GM19468 (cell line): ENCODE measurements at regions not wholly inside any gene's neighbourhood (a gene's known extent, or its start where the extent isn't known, plus 50 kb on each side); places are given as distances from the start of the nearest gene placed in this dataset.

ENCODE experiments used
- ATAC-seq: cut with Tn5 transposase; IDR thresholded peaks from one replicate; pipeline ENCODE4 v1.9.1; 2021; ENCODE audit warnings: mild to moderate bottlenecking, moderate library complexity, moderate number of reproducible peaks; ENCODE audit not compliant: unreplicated experiment; ENCODE audit errors: extremely low read depth

DNA sequence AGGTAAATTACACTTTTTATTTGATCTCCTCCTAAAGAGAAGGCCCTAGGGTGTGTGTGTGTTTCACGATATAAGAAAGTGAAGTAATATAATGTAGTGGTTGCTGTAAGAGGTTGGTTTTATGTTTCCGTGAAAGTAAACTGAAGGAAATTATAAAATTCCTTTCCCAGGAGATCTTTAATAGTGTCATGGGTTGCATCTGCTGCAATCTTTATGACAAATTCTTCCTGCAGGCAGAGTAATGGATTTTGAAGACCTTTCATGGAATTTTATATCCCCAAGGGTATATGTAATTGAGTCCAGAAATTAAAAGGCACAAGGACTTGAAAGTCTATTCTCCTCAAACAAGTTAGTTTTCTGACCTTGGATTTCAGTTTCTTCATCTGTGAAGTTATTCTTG, 538.6 kb downstream of the ANKRD50 start:
- no peak for ATAC-seq

DNA sequence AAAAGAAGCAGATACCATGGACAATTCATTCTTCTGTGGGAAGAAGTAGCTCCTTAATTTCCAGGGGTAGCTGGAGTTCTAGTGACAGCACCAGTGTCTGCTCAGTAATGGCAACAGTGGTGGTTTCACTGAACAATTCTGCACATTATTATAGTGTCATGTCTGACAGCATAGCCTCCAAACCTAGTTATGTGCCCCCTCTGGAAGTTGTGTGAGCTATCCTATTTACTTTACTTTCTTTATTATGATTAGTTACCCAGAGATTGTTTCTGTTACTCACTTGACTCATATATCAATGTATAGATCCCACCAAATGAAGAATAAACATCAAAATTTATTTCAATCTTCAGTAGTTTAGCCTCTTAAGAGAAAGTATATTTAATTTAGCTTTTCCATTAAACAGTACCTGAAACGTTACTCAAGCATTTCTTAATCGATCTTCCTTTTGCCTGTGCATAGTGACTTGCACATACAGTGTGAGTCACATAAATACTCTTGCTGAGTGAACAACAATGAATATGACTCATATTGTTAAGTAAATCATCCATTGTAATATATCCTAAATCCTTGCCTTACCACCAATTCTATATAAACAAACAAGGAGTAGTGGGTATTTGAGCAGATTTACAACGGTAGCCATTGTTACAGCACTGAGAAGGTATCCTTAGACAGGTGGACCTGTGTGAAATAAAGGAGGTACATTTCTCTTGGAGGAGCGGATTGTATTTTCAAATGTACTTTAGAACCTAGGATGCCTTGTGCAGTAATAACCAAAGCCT, 534.7 kb downstream of the ANKRD50 start:
- ATAC-seq, result no peak

DNA sequence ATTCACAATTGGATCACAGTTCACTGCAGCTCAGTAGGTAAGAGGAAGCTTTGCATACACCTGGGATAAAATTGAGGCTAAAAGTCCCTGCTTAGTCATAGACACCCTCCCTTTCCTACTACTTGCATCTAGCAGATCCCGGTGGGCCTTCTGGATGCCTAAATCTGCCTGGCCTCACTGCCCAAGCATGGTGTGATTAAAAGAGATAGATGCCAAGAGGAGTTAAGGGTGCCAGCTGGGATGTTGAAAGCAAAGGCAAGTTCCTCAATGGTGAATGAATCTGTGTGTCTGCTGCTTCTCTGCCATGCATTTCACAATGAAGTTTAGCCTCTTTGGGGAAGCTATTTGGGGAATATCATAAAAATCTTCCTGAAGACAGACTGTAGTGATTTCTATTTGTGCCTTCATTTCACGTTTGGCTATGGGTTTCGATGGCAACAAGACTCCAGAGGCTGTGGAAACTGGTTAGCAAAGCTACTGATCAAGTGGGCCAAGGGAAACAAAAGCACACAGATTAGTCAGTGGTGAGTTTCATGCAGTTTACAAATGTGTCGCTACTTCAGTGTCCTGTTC, 534.0 kb downstream of the ANKRD50 start:
- ATAC-seq, result no peak

DNA sequence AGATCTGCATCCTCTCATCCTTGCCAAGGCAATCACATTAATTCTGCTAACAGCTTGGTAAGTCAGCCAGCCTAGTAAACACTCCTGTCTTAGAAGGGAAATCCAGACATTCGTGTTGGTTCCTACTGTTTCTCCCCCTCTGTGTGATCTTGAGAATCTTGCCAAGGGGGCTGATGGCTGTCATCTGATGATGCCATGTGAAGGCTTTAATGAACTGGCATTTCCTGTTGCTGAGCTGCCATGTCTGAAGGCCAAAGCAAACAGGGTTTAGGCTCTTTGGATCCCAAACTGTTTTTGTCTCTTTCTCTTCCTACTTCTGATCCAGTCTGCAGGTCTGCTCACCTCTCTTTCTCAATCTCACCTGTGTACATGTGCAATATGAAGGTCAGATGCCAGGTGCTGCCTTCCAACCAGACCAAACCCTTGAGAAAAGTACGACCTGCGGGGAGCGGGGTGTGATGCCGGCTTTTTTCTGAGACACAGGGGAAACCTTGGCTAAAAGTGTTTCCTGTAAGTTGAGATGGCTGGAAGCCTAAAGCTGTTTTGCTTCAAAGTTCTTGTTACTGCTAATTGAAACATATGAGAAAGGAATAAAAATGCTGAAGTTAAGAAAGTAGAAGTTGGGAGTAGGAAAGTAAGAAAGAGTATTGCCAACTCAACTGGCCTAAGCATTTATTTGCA, 532.9 kb downstream of the ANKRD50 start:
- no peak for ATAC-seq

DNA sequence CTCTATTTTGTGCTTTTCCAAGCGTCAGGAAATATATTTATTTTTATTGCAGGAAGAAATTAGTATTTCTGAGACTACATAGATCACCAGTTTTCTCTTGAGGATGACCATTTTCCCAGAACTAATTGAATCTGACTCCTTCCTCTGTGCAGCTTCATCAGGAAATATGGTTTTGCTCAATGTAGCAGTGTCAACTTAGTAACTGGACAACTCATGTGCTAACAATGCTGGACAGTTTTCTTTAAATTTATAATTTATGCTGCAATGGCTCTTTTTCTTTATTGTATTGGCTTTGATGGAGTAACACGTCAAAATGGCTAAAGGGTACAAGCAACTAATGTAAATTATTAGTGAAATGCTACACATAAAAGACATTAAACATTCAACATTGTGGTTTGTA, 531.5 kb downstream of the ANKRD50 start:
- ATAC-seq, result no peak

DNA sequence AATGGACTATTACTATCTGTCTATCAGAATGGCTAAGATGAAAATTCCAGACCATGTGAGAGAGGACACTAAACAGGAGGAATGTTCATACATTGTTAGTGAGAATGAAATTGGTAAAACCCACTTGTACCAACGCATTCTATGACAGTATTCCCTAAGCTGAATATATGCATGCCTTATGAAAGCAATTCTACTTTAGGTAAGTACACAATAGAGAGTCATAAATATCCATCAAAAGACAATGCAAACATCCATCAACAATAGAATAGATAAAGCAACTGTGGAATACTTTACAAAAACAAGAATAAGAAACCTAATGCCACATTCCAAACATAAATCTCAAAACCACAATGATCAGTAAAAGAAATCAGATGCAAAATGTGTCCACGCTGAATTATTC, 529.3 kb downstream of the ANKRD50 start:
- no peak for ATAC-seq

DNA sequence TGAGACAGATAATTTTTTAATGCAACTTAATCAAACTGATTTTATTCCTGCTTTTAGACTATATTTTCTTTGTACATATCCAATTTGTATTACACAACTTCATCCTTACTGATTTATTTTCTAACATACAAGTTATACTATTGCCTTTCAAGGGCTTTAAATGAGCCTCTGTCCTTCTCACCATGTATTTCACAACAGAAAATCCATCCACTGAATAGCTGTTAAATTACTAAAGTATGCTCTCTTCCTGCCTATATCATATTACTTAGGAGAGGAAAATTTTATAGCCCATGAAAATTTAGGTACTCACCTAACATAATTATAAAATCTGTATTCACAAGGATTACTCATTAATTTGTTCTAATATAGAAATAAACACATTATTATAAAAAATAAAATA, 528.6 kb downstream of the ANKRD50 start:
- no peak for ATAC-seq

DNA sequence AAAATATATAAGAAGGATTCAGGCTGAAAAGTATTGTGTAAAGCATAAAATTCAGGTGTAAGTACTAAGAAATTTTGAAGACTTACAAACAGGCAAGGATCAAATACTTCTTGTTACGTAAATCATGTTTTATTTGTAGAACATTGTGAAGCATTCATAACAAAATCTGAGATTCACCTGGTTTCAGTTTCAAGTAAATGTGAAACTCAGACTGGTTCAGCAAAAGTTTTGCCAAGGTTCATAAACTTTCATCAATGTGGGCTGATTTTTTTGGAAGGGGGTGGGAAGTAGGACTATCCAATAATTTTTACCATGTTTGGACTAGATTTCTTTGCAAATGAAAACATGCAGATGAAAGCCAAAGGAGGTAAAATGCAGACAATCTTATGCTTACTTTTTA, 527.7 kb downstream of the ANKRD50 start:
- no peak for ATAC-seq

DNA sequence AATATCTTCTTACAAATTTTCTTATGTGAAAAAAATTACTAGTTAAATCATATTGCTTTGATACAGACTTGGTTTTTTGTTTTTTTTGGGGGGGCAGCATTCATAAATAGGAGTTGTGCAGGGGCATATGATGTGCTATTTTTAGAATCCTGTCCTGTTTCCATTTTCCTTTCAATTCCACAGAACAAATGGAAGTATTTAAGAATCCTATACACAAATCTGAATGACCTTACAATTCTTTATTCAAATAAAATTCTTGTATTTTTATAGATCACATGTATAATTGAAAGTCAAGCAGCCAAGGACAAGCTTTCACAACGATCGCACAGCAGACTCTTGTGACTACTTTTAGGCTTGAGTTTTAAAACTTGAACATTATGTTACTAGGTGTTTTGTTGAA, 523.9 kb downstream of the ANKRD50 start:
- no peak for ATAC-seq

DNA sequence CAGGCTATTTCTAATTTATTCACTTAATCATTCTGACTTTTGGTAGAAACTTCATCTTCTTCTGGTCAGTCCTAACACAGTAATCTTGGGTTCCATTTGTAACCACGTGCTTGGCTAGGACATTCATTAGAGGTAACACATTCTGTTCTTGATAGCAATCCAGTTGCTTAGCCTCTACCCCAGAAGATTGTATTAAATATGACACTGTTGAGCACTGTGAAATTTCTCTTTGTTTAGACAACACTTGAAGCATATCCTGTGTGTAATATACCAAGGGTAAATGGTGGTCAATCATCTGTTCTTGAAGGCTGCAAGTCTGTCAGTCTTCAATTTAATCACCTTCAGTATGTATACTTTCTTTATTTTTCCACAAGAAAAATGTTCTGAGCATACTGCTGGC, 523.0 kb downstream of the ANKRD50 start:
- no peak for ATAC-seq

DNA sequence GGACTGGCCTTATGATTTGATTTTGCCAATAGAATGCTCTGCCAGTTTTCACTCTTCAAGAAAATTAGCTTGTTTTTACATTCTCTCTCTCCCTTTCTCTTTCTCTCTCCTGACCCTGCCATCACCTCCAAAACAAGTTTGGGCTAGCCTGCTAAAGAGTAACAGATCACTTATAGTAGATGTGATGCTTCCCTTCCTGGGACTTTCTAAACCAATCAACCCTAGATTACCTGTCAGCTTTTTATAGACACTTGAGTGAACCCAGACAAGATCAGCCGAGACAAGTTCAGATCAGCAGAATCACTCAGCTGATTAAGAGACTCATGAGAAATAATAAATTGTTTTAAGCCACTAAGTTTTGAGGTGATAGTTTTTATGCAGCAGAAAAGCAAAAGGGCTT, 521.2 kb downstream of the ANKRD50 start:
- no peak for ATAC-seq

DNA sequence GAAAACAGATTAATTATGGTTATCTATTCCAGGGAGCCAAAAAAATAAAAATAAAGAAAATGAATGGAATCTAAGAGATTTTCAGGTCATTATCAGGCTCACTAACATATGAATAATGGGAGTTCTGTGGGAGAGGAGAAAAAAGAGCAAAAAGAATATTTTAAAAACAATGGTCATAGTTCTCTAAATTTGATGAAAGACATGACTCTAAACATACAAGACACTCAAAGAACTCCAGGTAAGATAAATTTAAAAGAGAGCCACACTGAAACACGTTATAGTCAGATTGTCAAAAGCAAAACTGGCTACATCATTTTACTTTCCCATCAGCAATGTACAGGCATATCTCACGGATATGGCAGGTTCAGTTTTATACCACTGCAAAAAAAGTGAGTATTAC, 520.0 kb downstream of the ANKRD50 start:
- ATAC-seq, result no peak

DNA sequence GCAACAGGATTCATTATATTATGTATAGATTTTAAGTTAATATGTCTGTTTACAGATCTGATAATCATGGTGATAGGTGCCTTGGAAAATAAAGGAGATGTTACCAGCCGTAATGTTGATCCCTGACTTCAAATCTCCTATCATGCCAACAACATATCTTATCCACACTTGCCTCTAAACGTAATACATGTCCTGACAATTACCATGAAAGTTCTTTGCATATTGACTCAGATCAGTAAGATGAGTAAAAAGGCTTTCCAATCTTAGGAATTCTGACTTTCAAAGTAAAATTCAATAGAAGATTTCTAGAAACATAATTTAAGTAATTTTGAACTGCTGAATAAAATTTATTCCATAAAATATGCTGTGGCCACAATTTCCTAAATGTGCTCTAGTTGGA, 513.3 kb downstream of the ANKRD50 start:
- ATAC-seq, result no peak

DNA sequence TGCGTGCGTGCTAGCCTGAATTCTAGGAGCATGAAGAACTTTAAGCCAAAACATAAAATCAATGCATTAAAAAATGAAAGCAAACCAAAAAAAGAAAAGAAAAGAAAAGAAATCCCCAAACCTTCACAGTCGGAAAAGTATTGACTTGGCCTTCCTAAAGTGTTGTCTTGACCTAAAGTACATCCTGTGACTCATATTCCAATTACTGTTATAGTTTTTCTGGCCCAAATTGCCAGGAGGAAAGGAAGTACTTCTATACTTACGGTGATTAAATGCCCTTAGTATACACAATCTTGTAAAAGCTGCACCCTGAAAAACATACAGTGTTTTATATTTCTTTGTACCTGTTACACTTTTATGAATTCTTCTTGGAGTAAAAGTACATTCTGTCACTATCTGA, 512.8 kb downstream of the ANKRD50 start:
- ATAC-seq, result no peak

DNA sequence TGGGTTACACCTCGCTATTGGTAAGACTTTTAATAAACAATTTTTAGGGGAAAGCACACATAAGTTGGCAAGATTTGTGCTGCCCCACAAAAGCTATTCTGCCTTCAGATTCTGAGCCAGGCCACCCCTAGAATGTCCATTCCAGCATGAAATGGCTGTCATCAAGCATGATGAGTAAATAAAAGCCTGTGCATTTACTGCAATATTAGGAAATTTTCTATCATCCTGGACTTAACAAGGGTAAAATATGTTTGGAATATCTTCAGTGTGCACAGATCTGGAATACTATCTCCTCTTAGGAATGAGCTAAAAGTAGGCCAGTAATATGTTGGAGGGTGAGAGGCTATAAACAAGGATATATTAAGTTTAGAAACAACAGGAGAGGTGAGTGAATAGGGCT, 510.9 kb downstream of the ANKRD50 start:
- ATAC-seq, result no peak

DNA sequence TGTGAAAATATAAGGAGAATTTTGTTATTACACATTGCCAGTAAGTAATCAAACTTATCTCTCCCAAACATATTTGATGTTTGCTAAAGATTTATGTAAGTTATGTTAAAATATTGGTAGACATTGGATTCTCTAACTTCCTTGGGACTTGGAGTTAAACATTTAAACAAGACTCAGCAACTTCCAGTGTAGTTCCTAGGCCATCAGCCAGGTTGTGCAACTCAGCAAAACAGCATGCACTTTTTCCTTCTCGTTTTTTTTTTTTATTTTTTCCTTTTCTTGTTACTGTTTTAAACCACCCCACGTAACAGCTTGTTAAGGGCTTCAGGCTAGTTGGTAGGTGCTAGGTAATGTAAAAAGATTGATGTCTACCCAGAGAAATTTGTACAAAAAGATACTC, 510.4 kb downstream of the ANKRD50 start:
- no peak for ATAC-seq

DNA sequence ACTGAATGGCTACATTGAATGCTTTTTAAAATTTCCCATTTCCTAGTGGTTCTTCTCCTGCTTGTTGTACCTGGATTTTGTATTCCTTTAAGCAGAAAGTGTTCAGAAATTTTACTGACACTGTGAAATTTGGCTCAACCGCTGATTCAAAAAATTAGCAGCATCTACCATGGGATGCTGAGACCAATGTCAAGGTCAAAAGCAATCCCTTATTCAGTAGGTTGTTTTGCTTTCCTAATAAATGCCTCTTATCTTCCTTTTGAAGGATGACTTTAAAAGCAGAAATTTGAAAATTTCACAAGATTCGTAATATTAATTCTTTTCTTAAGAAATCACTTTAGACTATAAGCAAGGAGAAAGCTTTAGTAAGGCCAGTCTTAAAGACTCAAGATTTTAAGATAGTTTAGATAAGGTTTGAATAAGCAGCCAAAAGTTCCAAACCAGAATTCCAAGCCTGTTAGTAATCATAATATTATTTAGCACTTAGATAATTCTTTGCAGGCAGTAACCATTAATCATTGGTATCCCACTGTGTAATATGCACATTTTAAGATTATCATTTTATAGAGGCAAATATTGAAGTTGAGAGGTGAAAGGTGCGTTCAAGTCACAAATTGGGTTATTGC, 508.8 kb downstream of the ANKRD50 start:
- no peak for ATAC-seq

DNA sequence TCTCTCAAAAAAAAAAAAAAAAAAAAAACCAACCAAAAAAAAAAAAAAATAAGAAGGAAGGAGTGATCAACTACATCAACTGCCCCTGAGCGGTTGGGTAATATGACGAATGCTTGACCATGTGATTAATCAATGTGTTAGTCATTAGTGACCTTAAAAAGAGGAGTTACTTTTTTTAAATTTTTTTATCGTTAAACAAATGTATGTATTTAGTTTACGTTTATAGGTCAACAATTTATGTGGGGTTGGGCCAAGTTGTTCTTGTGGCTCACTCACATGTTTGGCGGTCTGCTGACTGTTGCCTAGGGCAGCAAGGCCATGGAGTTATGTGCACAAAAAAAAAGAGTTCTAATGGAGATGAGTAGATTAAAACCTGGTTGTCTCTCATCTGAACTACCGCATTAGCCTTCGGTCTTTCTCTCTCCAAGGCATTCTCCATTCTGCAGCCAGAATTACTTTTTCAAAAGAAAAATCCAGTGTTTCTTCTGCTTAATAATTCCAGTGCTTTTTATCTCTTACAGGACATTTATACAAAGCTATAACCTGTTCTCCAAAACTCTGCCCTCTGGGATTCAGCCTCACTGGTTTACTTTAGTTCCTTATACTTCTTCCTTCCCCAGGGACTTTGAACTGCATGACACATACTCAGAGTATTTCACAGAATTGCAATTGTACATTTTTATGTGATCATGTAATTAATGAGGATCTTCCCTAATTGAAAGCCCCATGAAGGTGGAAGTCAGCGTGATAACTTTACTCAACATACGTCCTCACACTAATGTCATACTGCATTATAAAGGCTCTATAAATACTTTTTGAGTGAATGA, 505.5 kb downstream of the ANKRD50 start:
- ATAC-seq, result no peak

DNA sequence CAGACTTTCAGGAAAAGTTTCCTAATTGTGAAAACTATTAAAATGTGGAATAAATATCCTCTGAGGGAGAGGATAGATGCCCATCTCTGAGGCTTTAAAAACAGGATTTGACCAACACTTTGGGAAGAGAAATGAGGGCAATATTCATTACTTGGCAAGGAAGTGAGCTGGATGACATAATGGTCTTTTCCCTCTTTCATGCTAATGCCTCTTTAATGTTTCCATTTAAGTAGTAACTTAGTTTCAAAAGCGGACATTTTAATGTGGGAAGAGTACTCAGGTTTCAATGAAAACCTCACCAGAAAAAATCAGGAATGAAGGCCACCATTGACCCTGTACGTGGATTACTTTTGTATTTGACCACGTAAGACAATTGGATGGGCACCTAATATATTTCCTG, 503.3 kb downstream of the ANKRD50 start:
- no peak for ATAC-seq

DNA sequence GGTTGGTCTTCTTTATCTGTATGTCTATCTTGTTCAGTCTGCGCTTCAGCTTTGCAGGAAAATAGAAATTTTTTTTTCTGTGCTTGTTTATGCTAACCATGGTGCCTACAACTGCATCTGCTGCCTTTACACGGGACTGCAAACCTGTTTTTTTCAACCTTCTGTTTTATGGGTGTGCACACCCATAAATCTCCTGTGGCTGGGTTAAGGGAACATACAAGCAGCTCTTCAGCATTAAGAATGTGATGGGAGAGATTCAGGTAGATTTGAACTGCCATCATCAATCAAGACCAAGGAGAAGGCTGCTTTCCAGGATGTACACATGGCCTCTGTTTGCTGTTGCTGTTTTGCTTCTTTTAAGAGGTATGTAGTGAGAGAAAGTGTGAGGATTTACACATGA, 502.9 kb downstream of the ANKRD50 start:
- ATAC-seq, result no peak
